Endothelial cell of umbilical vein (primary cell): ENCODE measurements at regions not wholly inside any gene's neighbourhood (a gene's known extent, or its start where the extent isn't known, plus 50 kb on each side); places are given as distances from the start of the nearest gene placed in this dataset.

Experiments used
- BruUV-seq: library from RNA; stranded (reverse); fragments of 400-500 nt; replicated peaks from 2 replicates; lab custom pipeline; 2021; lab: Mats Ljungman, UMichigan
- CTCF ChIA-PET: fragments of 300-600, 350-600 bp; sonication (Branson Sonifier 250); formaldehyde crosslinking; loops from one replicate; lab custom pipeline; 2021; ENCODE audit warnings: antibody characterized with exemption, inconsistent platforms; lab: Charles Lee
- POLR2A ChIA-PET: fragments of 300-600, 350-600 bp; sonication (Branson Sonifier 250); formaldehyde crosslinking; loops from one replicate; lab custom pipeline; 2021; ENCODE audit warnings: antibody characterized with exemption, inconsistent platforms; lab: Charles Lee
- DNase-seq: peaks from one replicate; pipeline ENCODE4 v3.0.0-alpha.2; 2011; ENCODE audit warnings: low read depth, low spot score
- FAIRE-seq: peaks from 2 replicates; lab custom pipeline; 2011; peaks lifted over from hg19 to GRCh38; lab: Jason Lieb, UNC
- H2AFZ ChIP-seq: 2 replicates; pipeline ENCODE4 v1.6.0; 2012; ENCODE audit warnings: low read depth, low read length, control low read depth, inconsistent platforms
- H3K27ac ChIP-seq: 2 replicates; pipeline ENCODE4 v1.5.1; 2011; ENCODE audit warnings: low read depth, mild to moderate bottlenecking, control low read depth, low read length, moderate library complexity; ENCODE audit not compliant: insufficient read depth
- H3K27me3 ChIP-seq, 2 experiments: 2 replicates each; pipeline versions ENCODE4 v1.6.0 to v1.6.1; 2011; ENCODE audit warnings: low read length in 2 of 2, mixed read lengths in 1 of 2; ENCODE audit not compliant: control insufficient read depth in 2 of 2, insufficient read depth in 2 of 2
- H3K36me3 ChIP-seq, 2 experiments: 2 replicates in 1 of 2; 3 replicates in 1 of 2; pipeline ENCODE4 v1.5.1; 2011; ENCODE audit warnings: low read length in 2 of 2, mild to moderate bottlenecking in 1 of 2, moderate library complexity in 1 of 2; ENCODE audit not compliant: control insufficient read depth in 2 of 2, insufficient read depth in 2 of 2; ENCODE audit errors: extremely low read depth in 1 of 2
- H3K4me1 ChIP-seq: 3 replicates; pipeline ENCODE4 v1.5.1; 2011; ENCODE audit warnings: mild to moderate bottlenecking, low read length; ENCODE audit not compliant: control insufficient read depth, insufficient read depth; ENCODE audit errors: extremely low read depth
- H3K4me2 ChIP-seq: 2 replicates; pipeline ENCODE4 v1.6.1; 2011; ENCODE audit warnings: low read length, control low read depth, mixed read lengths; ENCODE audit not compliant: insufficient read depth
- H3K4me3 ChIP-seq, 3 experiments: fragments of 200-600 bp in 1 of 3; sonication (generic), shearing (Covaris generic) in 1 of 3; replicated peaks in 1 of 3; 2 replicates each; pipeline ENCODE4 v1.5.1; 2011 to 2016; ENCODE audit warnings: control low read depth in 3 of 3, low read length in 3 of 3, mild to moderate bottlenecking in 2 of 3, inconsistent platforms in 1 of 3, low read depth in 1 of 3, moderate library complexity in 1 of 3; ENCODE audit not compliant: insufficient read depth in 1 of 3
- H3K79me2 ChIP-seq: 2 replicates; pipeline ENCODE4 v1.6.0; 2012; ENCODE audit warnings: low read length, inconsistent platforms; ENCODE audit not compliant: control insufficient read depth, insufficient read depth
- H3K9ac ChIP-seq: replicated peaks from 2 replicates; pipeline ENCODE3; 2011; ENCODE audit warnings: low read length, control low read depth; ENCODE audit not compliant: insufficient read depth; ENCODE audit errors: extremely low read depth
- H3K9me1 ChIP-seq: replicated peaks from 3 replicates; pipeline ENCODE4 v1.6.0; 2011; ENCODE audit warnings: mild to moderate bottlenecking, low read length; ENCODE audit not compliant: control insufficient read depth, insufficient read depth; ENCODE audit errors: extremely low read depth
- H3K9me3 ChIP-seq: replicated peaks from 2 replicates; pipeline ENCODE4 v1.5.1; 2012; ENCODE audit warnings: low read length, inconsistent platforms; ENCODE audit not compliant: control insufficient read depth, insufficient read depth
- H4K20me1 ChIP-seq: replicated peaks from 2 replicates; pipeline ENCODE3; 2011; ENCODE audit warnings: mild to moderate bottlenecking, low read length; ENCODE audit not compliant: control insufficient read depth, insufficient read depth; ENCODE audit errors: extremely low read depth
- CTCF ChIP-seq, 2 donors: IDR thresholded peaks; 1 replicate in 1 of 2; 2 replicates in 1 of 2; pipeline ENCODE4 v1.5.1; 2011; ENCODE audit warnings: low read length in 2 of 2, mild to moderate bottlenecking in 2 of 2, moderate library complexity in 2 of 2, control low read depth in 1 of 2, inconsistent platforms in 1 of 2, low read depth in 1 of 2; ENCODE audit not compliant: insufficient read depth in 1 of 2; ENCODE audit errors: extremely low read depth in 1 of 2
- EZH2 ChIP-seq: IDR thresholded peaks from 2 replicates; pipeline ENCODE4 v1.6.1; 2012; ENCODE audit warnings: borderline replicate concordance, low read depth, mild to moderate bottlenecking, moderate library complexity, low read length, inconsistent platforms; ENCODE audit not compliant: severe bottlenecking
- FOS ChIP-seq: IDR thresholded peaks from 2 replicates; pipeline ENCODE4 v1.6.1; 2011; ENCODE audit warnings: mild to moderate bottlenecking, low read length, moderate library complexity, borderline replicate concordance; ENCODE audit not compliant: insufficient read depth
- GATA2 ChIP-seq: IDR thresholded peaks from 2 replicates; pipeline ENCODE4 v1.7.0; 2011; ENCODE audit warnings: low read depth, mild to moderate bottlenecking, moderate library complexity, mixed read lengths, low read length; ENCODE audit not compliant: insufficient read length, insufficient read depth
- JUN ChIP-seq: IDR thresholded peaks from 2 replicates; pipeline ENCODE4 v1.6.1; 2011; ENCODE audit warnings: borderline replicate concordance, low read depth; ENCODE audit not compliant: insufficient read length, insufficient read depth
- MAX ChIP-seq: IDR thresholded peaks from 2 replicates; pipeline ENCODE4 v1.6.1; 2011; ENCODE audit not compliant: insufficient read depth, insufficient read length
- MYC ChIP-seq: IDR thresholded peaks from one replicate; pipeline ENCODE4 v1.6.1; 2011; ENCODE audit warnings: mild to moderate bottlenecking, low read depth, low read length
- POLR2A ChIP-seq: IDR thresholded peaks from 2 replicates; pipeline ENCODE4 v1.6.1; 2012; ENCODE audit warnings: low read depth, mild to moderate bottlenecking, control low read depth, low read length
- POLR2AphosphoS5 ChIP-seq: IDR thresholded peaks from 2 replicates; pipeline ENCODE4 v1.6.1; 2012; ENCODE audit warnings: low read depth, mild to moderate bottlenecking, control low read depth, low read length, moderate library complexity; ENCODE audit not compliant: insufficient read depth
- dilution Hi-C: fragments of 300-500 bp; cut with MboI; formaldehyde crosslinking; loops from one replicate; pipeline ENCODE4 v1.15.0; 2019; ENCODE audit warnings: low sequenced_read_pairs; ENCODE audit not compliant: extremely low pct_ligation_motif_present
- intact Hi-C: fragments of 100-400 bp; cut with micrococcal nuclease; formaldehyde crosslinking; loops from one replicate; pipeline ENCODE4 v1.10.0; 2022

- CTCF ChIA-PET: no interaction called here
- no peak for FAIRE-seq
These were observed 116.0 kb downstream of the MXRA5 start for GRCh38 chrX:3230496-3230895.

More at GRCh38 chrX:3230496-3230895, 116.0 kb downstream of the MXRA5 start:
- Histone ChIP-seq H3K4me2 (no peak overlapping the region), H2AFZ (no peak overlapping the region), H3K4me1 (no peaks in the 10 kb centered on the region), H3K27me3 (no peaks in the 10 kb centered on the region), H3K9me1 (no peaks in the 10 kb centered on the region), H3K27ac (no peak overlapping the region), H3K4me3 (no peak overlapping the region), H4K20me1 (no peaks in the 10 kb centered on the region), H3K79me2 (no peaks in the 10 kb centered on the region), H3K9ac (no peak overlapping the region), H3K9me3 (no peaks in the 10 kb centered on the region), H3K36me3 (no peaks in the 10 kb centered on the region)
- BruUV-seq: no TSS peak
- TF ChIP-seq JUN (no peak), POLR2A (no peak), MYC (no peak), MAX (no peak), GATA2 (no peak), CTCF (IDR thresholded peaks at IDR 0.05; ENCODE audit: extremely low read depth in 1 of 2, insufficient read depth in 1 of 2, low read depth in 1 of 2, low read length in 2 of 2) (no peak), POLR2AphosphoS5 (no peak), FOS (no peak), EZH2 (no peak)
- intact Hi-C loops (no loop called here), dilution Hi-C loops (no loop called here)
- no peak for DNase-seq
- POLR2A ChIA-PET: no interaction called here
